Heart right ventricle (tissue), 16 donors: ENCODE measurements at regions not wholly inside any gene's neighbourhood (a gene's known extent, or its start where the extent isn't known, plus 50 kb on each side); places are given as distances from the start of the nearest gene placed in this dataset.

Experiments used
- ATAC-seq, 8 donors: fragments of 200-7000 bp; cut with Tn5 transposase; one replicate each; pipeline ENCODE4 v1.9.1; 2020; ENCODE audit warnings: mild to moderate bottlenecking in 8 of 8, moderate library complexity in 8 of 8, moderate number of reproducible peaks in 1 of 8
- DNase-seq, 2 donors: peaks; one replicate each; pipeline ENCODE4 v3.0.0-alpha.2; 2020
- H3K27ac ChIP-seq, 10 donors: fragments of 200-600 bp; sonication (generic) in 2 of 10; one replicate each; pipeline versions ENCODE4 v1.5.0 to v1.8.0; 2020 to 2022; ENCODE audit warnings: mild to moderate bottlenecking in 3 of 10
- H3K27me3 ChIP-seq, 7 donors: fragments of 200-600 bp; one replicate each; pipeline ENCODE4 v1.8.0; 2021 to 2022; ENCODE audit warnings: mild to moderate bottlenecking in 2 of 7
- H3K36me3 ChIP-seq, 9 donors: fragments of 200-600 bp; sonication (generic) in 1 of 9; one replicate each; pipeline versions ENCODE4 v1.5.0 to v1.8.0; 2020 to 2022; ENCODE audit warnings: mild to moderate bottlenecking in 2 of 9
- H3K4me1 ChIP-seq, 9 donors: fragments of 200-600 bp; sonication (generic) in 1 of 9; one replicate each; pipeline versions ENCODE4 v1.5.0 to v1.8.0; 2020 to 2022; ENCODE audit warnings: mild to moderate bottlenecking in 4 of 9
- H3K4me3 ChIP-seq, 10 donors: fragments of 200-600 bp; sonication (generic) in 2 of 10; one replicate each; pipeline versions ENCODE4 v1.5.0 to v1.8.0; 2020 to 2022; ENCODE audit warnings: mild to moderate bottlenecking in 7 of 10, moderate library complexity in 2 of 10
- H3K9me3 ChIP-seq, 11 donors: fragments of 200-600 bp in 10 of 11; sonication (generic) in 2 of 11; one replicate each; pipeline versions ENCODE4 v1.5.0 to v1.8.0; 2013 to 2022; ENCODE audit warnings: mild to moderate bottlenecking in 2 of 11, control low read depth in 1 of 11, moderate library complexity in 1 of 11
- WGBS, 2 donors: extraction: QIAGEN DNeasy Blood & Tissue Kit; methylation state at CpG; one replicate each; pipeline ENCODE4 v1.1.7; 2013; ENCODE audit warnings: inconsistent platforms in 1 of 2; 5-methylcytosine and 5-hydroxymethylcytosine counted together
- intact Hi-C, 10 donors: fragments of 100-400 bp; cut with DNase I; formaldehyde crosslinking; loops; one replicate each; pipeline versions ENCODE4 v1.11.1 to v1.14.2; 2022
- TF ChIP-seq, protein P1 (sequence below), 9 donors: fragments of 200-600 bp; sonication (generic) in 2 of 9; IDR thresholded peaks; one replicate each; pipeline versions ENCODE4 v1.5.0 to v1.8.0; 2021 to 2022; ENCODE audit warnings: antibody characterized with exemption in 9 of 9, mild to moderate bottlenecking in 5 of 9, moderate library complexity in 1 of 9
- donor health status: Arrhythmogenic right ventricular cardiomyopathy.
- donor health status: ischemic (EF 13 %, LVEDD 7.1; RV severe dilation, severe dysfunction).
- donor health status: healthy with polysubstance abuse.
- donor health status: DM: no; HTN: yes; CAD: no.
- donor health status: DM: no; HTN: no; CAD: no.
- donor health status: ischemic (EF 25% LVEDD 6.9; RV normal size, moderate dysfunction).
- donor health status: ischemic (EF 25% LVEDD 5.7; RV mildly dilated, moderate dysfunction).
- donor health status: healthy.
- donor health status: DM: yes; HTN: yes; CAD: no.
- donor health status: Ischemic cardiomyopathy.
- donor health status: ischemic (EF 35%, LVEDD 5.7; RV mildly dilated, moderate dysfunction).
- donor health status: nonischemic (EF 11% LVEDD 7.7; RV severe dilation, severe dysfunction).
- donor health status: DM: yes; HTN: yes; CAD: no.
- donor health status: PGD.
- donor health status: ischemic (EF 29% LVEDD 5.4; RV normal size, mild dysfunction).
- donor health status: nonischemic (EF 23%, LVEDD 6.1; RV moderate dilation, normal function).

DNA sequence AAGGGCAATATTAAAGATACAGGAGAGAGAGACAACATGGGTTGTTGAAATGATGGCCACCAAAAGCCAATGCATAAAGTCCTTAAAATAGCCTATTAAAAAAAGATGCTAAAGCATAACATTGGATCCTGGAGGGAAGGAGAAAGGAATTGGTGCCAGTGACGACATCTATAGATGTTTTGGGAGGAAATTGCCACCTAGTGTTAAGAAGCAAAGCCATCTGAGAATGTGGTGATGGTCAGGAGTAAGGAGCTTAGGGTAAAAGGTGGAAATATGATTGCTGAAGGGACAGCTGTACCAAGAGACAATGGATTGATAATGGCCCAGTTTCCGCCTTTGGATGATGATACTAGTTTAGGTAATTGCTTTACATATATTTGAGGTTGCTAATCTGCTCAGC is 85.1 kb downstream of the TMEM30B start:
- Histone ChIP-seq H3K4me3 (no peak overlapping the region), H3K27ac (no peak overlapping the region), H3K36me3 (no peaks in the 10 kb centered on the region), H3K9me3 (no peaks in the 10 kb centered on the region), H3K4me1 (no peaks in the 10 kb centered on the region), H3K27me3 (peaks cover 0 to 28% (median 0%) of the 10 kb centered on the region in 7 donors)
- intact Hi-C loops, result loop anchor here in 1 of 10 donors (2.0 kb wide), 1 partner anchor 35 kb away; no protein-coding TSS in a partner anchor
- DNase-seq (no peak), ATAC-seq (no peak)
- TF ChIP-seq, protein P1, sequence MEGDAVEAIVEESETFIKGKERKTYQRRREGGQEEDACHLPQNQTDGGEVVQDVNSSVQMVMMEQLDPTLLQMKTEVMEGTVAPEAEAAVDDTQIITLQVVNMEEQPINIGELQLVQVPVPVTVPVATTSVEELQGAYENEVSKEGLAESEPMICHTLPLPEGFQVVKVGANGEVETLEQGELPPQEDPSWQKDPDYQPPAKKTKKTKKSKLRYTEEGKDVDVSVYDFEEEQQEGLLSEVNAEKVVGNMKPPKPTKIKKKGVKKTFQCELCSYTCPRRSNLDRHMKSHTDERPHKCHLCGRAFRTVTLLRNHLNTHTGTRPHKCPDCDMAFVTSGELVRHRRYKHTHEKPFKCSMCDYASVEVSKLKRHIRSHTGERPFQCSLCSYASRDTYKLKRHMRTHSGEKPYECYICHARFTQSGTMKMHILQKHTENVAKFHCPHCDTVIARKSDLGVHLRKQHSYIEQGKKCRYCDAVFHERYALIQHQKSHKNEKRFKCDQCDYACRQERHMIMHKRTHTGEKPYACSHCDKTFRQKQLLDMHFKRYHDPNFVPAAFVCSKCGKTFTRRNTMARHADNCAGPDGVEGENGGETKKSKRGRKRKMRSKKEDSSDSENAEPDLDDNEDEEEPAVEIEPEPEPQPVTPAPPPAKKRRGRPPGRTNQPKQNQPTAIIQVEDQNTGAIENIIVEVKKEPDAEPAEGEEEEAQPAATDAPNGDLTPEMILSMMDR (IDR thresholded peaks at IDR 0.05), result no peak
- 80 to 86% methylated on average over 2 of the region's 2 CpGs for whole genome bisulfite sequencing, 2 donors

DNA sequence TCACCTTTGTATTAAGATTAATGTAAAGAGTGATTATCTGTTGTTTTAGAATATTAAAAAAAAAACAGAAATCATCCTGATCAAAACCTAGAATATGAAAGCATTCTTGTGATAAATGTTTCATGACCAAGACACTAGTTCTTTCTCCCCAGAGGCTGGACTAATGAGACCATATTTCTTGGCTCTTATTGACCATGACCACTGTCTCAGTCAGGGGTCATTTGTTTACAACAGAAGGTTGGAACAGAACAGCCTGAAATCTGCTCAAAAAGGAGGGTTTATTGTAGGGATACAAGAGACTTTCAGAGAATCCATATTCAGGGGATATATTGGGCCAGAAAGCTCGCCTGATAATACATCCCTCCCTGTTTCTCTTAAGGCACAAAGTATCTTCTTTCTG is 87.7 kb downstream of the TMEM30B start:
- DNase-seq, result no peak
- Histone ChIP-seq H3K4me3 (no peak overlapping the region), H3K4me1 (peaks cover 0 to 9% (median 0%) of the 10 kb centered on the region in 9 donors), H3K36me3 (no peaks in the 10 kb centered on the region), H3K27ac (no peak overlapping the region), H3K9me3 (no peaks in the 10 kb centered on the region), H3K27me3 (peaks cover 0 to 45% (median 12%) of the 10 kb centered on the region in 7 donors)
- TF ChIP-seq, protein P1 (IDR thresholded peaks at IDR 0.05), result no peak
- no peak for ATAC-seq
- intact Hi-C loops, result no loop called here
- 67 to 71% methylated on average over 1 of the region's 1 CpG for WGBS, 2 donors

DNA sequence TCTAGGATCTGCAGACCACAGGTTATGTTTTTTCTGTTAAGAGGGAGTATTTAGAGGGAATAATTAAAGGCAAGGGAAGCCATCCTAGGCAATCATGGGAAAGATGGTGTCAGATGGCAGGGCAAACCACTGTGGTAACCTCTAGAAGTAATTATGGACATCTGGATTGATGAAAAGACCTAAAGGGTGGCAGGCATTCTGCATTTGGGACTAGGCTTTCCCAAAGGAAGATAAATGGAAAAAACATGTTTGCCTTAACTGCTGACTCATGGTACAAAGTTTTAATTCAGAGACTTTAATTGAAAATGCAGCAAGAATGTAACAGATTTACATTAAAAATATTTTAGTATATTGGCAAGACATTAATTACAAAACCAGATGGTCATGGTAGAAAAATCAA is 88.1 kb downstream of the TMEM30B start:
- Histone ChIP-seq H3K27me3 (peaks cover 0 to 45% (median 16%) of the 10 kb centered on the region in 7 donors), H3K9me3 (no peaks in the 10 kb centered on the region), H3K4me1 (peaks cover 0 to 11% (median 0%) of the 10 kb centered on the region in 9 donors), H3K36me3 (no peaks in the 10 kb centered on the region), H3K4me3 (no peak overlapping the region), H3K27ac (no peak overlapping the region)
- intact Hi-C loops, result no loop called here
- ATAC-seq (no peak), DNase-seq (no peak)
- TF ChIP-seq, protein P1 (IDR thresholded peaks at IDR 0.05), result no peak

DNA sequence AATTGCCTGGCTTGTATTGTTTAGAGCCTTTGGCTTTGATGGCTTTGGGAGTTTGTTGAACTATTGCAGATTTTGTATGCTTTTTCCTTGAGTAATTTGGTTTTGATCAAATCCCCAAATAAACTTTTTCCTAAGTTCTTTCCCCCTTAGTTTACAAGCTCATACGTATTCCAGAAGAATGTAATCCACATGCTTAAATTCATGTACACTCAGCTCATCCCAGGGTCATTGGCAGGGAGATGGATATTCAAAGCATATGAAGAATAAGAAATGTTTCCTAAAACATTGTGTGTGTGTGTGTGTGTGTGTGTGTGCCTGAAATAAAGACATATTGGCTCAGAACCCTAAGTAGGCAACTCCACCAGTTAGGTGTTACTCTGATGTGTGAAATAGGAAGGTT is 89.4 kb downstream of the TMEM30B start:
- TF ChIP-seq, protein P1 (IDR thresholded peaks at IDR 0.05), result no peak
- intact Hi-C loops, result no loop called here
- Histone ChIP-seq H3K36me3 (no peaks in the 10 kb centered on the region), H3K4me3 (no peak overlapping the region), H3K27me3 (peaks cover 0 to 58% (median 19%) of the 10 kb centered on the region in 7 donors), H3K4me1 (peaks cover 0 to 23% (median 0%) of the 10 kb centered on the region in 9 donors), H3K27ac (no peak overlapping the region), H3K9me3 (no peaks in the 10 kb centered on the region)
- WGBS, 2 donors, result 83% methylated on average over 1 of the region's 1 CpG
- DNase-seq, result no peak
- no peak for ATAC-seq
